ENCODE measurements at regions not wholly inside any gene's neighbourhood (a gene's known extent, or its start where the extent isn't known, plus 50 kb on each side); places are given as distances from the start of the nearest gene placed in this dataset.

DNA sequence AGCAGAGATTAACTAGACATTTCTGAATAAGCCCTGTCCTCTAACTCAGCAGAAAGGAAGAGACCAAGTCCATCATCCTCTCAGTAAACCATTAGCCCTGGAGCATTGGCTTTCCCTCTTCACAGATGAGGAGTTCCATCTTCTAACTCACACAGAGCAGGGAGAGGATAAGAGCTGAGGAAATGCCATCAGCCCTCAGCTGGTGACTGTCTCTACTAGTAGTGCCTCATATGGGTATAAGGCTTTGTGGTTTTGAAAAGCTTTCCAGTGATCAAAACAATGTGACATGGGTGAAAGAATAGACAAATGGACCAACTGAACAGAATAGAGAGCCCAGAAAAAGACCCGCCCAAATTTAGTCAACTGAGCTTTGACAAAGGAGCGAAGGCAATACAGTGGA lies 197.2 kb upstream of the NUDT4 start:
- no peaks in the 10 kb centered on the region for H3K36me3 ChIP-seq (ENCODE audit: insufficient read depth)
- H3K4me3 ChIP-seq: no peak overlapping the region
- H3K4me1 Mint-ChIP-seq: no peaks in the 10 kb centered on the region
- no peaks in the 10 kb centered on the region for H4K20me1 ChIP-seq (replicated peaks; ENCODE audit: insufficient read depth)
- H3K4me2 ChIP-seq: no peak overlapping the region
- H3K79me2 ChIP-seq (replicated peaks; ENCODE audit: insufficient read depth): no peaks in the 10 kb centered on the region
- H3K9me3 Mint-ChIP-seq: peaks cover 22% of the 10 kb centered on the region
- no peak for ATAC-seq
- no peak overlapping the region for H3K27ac ChIP-seq (ENCODE audit: low read depth)
- no peaks in the 10 kb centered on the region for H3K27me3 ChIP-seq (ENCODE audit: insufficient read depth)
- H3F3A ChIP-seq (replicated peaks; ENCODE audit: low read depth): no peaks in the 10 kb centered on the region
- no peak overlapping the region for H3K4me3 Mint-ChIP-seq
- H3K9me2 ChIP-seq (ENCODE audit: insufficient read depth): no peaks in the 10 kb centered on the region; the same call in 1 of the 2 replicates
- H3K27me3 Mint-ChIP-seq (ENCODE audit: insufficient read depth, low read depth, poor library complexity): peaks cover 5% of the 10 kb centered on the region
- no peaks in the 10 kb centered on the region for H3K4me1 ChIP-seq (ENCODE audit: insufficient read depth)
- DNase-seq (ENCODE audit: low spot score): no peak
- no peak overlapping the region for H2AFZ ChIP-seq
- H3K36me3 Mint-ChIP-seq (ENCODE audit: low read depth): peaks cover 10% of the 10 kb centered on the region; the same call in 2 of the 3 replicates
- TF ChIP-seq EZH2phosphoT487 (IDR thresholded peaks at IDR 0.05; ENCODE audit: unreplicated experiment) (no peak), JUNB (IDR thresholded peaks at IDR 0.05; ENCODE audit: unreplicated experiment) (no peak), EZH2 (IDR thresholded peaks at IDR 0.05; ENCODE audit: low read depth, unreplicated experiment) (no peak), STAT1 (IDR thresholded peaks at IDR 0.05; ENCODE audit: unreplicated experiment) (no peak), ZNF114 (CRISPR knock-in tag; IDR thresholded peaks at IDR 0.05) (no peak), CREB1 (CRISPR knock-in tag; IDR thresholded peaks at IDR 0.05; ENCODE audit: low read depth) (no peak), POLR2AphosphoS5 (IDR thresholded peaks at IDR 0.05; ENCODE audit: low read depth) (no peak), NANOG (IDR thresholded peaks at IDR 0.05; ENCODE audit: borderline replicate concordance) (no peak), ZNF331 (CRISPR knock-in tag; IDR thresholded peaks at IDR 0.05; ENCODE audit: low read depth) (no peak)
- TF ChIP-seq, protein P1, sequence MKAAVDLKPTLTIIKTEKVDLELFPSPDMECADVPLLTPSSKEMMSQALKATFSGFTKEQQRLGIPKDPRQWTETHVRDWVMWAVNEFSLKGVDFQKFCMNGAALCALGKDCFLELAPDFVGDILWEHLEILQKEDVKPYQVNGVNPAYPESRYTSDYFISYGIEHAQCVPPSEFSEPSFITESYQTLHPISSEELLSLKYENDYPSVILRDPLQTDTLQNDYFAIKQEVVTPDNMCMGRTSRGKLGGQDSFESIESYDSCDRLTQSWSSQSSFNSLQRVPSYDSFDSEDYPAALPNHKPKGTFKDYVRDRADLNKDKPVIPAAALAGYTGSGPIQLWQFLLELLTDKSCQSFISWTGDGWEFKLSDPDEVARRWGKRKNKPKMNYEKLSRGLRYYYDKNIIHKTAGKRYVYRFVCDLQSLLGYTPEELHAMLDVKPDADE (IDR thresholded peaks at IDR 0.05): no peak
- TF ChIP-seq, protein P2, sequence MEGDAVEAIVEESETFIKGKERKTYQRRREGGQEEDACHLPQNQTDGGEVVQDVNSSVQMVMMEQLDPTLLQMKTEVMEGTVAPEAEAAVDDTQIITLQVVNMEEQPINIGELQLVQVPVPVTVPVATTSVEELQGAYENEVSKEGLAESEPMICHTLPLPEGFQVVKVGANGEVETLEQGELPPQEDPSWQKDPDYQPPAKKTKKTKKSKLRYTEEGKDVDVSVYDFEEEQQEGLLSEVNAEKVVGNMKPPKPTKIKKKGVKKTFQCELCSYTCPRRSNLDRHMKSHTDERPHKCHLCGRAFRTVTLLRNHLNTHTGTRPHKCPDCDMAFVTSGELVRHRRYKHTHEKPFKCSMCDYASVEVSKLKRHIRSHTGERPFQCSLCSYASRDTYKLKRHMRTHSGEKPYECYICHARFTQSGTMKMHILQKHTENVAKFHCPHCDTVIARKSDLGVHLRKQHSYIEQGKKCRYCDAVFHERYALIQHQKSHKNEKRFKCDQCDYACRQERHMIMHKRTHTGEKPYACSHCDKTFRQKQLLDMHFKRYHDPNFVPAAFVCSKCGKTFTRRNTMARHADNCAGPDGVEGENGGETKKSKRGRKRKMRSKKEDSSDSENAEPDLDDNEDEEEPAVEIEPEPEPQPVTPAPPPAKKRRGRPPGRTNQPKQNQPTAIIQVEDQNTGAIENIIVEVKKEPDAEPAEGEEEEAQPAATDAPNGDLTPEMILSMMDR (conservative IDR thresholded peaks at IDR 0.05; ENCODE audit: low read depth in 2 of 2): no peak
- TF ChIP-seq, protein P3, sequence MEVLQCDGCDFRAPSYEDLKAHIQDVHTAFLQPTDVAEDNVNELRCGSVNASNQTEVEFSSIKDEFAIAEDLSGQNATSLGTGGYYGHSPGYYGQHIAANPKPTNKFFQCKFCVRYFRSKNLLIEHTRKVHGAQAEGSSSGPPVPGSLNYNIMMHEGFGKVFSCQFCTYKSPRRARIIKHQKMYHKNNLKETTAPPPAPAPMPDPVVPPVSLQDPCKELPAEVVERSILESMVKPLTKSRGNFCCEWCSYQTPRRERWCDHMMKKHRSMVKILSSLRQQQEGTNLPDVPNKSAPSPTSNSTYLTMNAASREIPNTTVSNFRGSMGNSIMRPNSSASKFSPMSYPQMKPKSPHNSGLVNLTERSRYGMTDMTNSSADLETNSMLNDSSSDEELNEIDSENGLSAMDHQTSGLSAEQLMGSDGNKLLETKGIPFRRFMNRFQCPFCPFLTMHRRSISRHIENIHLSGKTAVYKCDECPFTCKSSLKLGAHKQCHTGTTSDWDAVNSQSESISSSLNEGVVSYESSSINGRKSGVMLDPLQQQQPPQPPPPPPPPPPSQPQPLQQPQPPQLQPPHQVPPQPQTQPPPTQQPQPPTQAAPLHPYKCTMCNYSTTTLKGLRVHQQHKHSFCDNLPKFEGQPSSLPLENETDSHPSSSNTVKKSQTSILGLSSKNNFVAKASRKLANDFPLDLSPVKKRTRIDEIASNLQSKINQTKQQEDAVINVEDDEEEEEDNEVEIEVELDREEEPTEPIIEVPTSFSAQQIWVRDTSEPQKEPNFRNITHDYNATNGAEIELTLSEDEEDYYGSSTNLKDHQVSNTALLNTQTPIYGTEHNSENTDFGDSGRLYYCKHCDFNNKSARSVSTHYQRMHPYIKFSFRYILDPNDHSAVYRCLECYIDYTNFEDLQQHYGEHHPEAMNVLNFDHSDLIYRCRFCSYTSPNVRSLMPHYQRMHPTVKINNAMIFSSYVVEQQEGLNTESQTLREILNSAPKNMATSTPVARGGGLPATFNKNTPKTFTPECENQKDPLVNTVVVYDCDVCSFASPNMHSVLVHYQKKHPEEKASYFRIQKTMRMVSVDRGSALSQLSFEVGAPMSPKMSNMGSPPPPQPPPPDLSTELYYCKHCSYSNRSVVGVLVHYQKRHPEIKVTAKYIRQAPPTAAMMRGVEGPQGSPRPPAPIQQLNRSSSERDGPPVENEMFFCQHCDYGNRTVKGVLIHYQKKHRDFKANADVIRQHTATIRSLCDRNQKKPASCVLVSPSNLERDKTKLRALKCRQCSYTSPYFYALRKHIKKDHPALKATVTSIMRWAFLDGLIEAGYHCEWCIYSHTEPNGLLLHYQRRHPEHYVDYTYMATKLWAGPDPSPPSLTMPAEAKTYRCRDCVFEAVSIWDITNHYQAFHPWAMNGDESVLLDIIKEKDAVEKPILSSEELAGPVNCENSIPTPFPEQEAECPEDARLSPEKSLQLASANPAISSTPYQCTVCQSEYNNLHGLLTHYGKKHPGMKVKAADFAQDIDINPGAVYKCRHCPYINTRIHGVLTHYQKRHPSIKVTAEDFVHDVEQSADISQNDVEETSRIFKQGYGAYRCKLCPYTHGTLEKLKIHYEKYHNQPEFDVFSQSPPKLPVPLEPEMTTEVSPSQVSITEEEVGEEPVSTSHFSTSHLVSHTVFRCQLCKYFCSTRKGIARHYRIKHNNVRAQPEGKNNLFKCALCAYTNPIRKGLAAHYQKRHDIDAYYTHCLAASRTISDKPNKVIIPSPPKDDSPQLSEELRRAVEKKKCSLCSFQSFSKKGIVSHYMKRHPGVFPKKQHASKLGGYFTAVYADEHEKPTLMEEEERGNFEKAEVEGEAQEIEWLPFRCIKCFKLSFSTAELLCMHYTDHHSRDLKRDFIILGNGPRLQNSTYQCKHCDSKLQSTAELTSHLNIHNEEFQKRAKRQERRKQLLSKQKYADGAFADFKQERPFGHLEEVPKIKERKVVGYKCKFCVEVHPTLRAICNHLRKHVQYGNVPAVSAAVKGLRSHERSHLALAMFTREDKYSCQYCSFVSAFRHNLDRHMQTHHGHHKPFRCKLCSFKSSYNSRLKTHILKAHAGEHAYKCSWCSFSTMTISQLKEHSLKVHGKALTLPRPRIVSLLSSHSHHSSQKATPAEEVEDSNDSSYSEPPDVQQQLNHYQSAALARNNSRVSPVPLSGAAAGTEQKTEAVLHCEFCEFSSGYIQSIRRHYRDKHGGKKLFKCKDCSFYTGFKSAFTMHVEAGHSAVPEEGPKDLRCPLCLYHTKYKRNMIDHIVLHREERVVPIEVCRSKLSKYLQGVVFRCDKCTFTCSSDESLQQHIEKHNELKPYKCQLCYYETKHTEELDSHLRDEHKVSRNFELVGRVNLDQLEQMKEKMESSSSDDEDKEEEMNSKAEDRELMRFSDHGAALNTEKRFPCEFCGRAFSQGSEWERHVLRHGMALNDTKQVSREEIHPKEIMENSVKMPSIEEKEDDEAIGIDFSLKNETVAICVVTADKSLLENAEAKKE (CRISPR knock-in tag; IDR thresholded peaks at IDR 0.05): no peak
- TF ChIP-seq, protein P4, sequence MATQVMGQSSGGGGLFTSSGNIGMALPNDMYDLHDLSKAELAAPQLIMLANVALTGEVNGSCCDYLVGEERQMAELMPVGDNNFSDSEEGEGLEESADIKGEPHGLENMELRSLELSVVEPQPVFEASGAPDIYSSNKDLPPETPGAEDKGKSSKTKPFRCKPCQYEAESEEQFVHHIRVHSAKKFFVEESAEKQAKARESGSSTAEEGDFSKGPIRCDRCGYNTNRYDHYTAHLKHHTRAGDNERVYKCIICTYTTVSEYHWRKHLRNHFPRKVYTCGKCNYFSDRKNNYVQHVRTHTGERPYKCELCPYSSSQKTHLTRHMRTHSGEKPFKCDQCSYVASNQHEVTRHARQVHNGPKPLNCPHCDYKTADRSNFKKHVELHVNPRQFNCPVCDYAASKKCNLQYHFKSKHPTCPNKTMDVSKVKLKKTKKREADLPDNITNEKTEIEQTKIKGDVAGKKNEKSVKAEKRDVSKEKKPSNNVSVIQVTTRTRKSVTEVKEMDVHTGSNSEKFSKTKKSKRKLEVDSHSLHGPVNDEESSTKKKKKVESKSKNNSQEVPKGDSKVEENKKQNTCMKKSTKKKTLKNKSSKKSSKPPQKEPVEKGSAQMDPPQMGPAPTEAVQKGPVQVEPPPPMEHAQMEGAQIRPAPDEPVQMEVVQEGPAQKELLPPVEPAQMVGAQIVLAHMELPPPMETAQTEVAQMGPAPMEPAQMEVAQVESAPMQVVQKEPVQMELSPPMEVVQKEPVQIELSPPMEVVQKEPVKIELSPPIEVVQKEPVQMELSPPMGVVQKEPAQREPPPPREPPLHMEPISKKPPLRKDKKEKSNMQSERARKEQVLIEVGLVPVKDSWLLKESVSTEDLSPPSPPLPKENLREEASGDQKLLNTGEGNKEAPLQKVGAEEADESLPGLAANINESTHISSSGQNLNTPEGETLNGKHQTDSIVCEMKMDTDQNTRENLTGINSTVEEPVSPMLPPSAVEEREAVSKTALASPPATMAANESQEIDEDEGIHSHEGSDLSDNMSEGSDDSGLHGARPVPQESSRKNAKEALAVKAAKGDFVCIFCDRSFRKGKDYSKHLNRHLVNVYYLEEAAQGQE (IDR thresholded peaks at IDR 0.05; ENCODE audit: unreplicated experiment): no peak
- H3K27ac Mint-ChIP-seq: no peak overlapping the region
